ENCODE measurements at regions not wholly inside any gene's neighbourhood (a gene's known extent, or its start where the extent isn't known, plus 50 kb on each side); places are given as distances from the start of the nearest gene placed in this dataset.

- Mint-ChIP-seq H3K27me3 (ENCODE audit: low read depth) (peaks cover 64% of the 10 kb centered on the region), H3K4me3 (no peak overlapping the region), H3K4me1 (no peaks in the 10 kb centered on the region), H3K27ac (ENCODE audit: unreplicated experiment) (no peak overlapping the region), H3K36me3 (ENCODE audit: low read depth) (no peaks in the 10 kb centered on the region), H3K9me3 (no peaks in the 10 kb centered on the region)
- no peak for DNase-seq (ENCODE audit: low read depth, low spot score)
- TF ChIP-seq CTCF (conservative IDR thresholded peaks at IDR 0.05): no peak
These were observed 165.7 kb downstream of the NSG2 start for GRCh38 chr5:174211277-174211626.

- Mint-ChIP-seq H3K4me3 (no peak overlapping the region), H3K27ac (ENCODE audit: unreplicated experiment) (no peak overlapping the region), H3K4me1 (no peaks in the 10 kb centered on the region), H3K9me3 (no peaks in the 10 kb centered on the region), H3K27me3 (ENCODE audit: low read depth) (peaks cover 29% of the 10 kb centered on the region), H3K36me3 (ENCODE audit: low read depth) (no peaks in the 10 kb centered on the region)
- TF ChIP-seq CTCF (conservative IDR thresholded peaks at IDR 0.05): no peak
- no peak for DNase-seq (ENCODE audit: low read depth, low spot score)
These were observed 172.0 kb downstream of the NSG2 start for GRCh38 chr5:174217527-174217926.

- TF ChIP-seq CTCF (conservative IDR thresholded peaks at IDR 0.05): no peak
- H3K9me3 Mint-ChIP-seq: no peaks in the 10 kb centered on the region
- H3K27me3 Mint-ChIP-seq (ENCODE audit: low read depth): peaks cover 22% of the 10 kb centered on the region
- no peak overlapping the region for H3K27ac Mint-ChIP-seq (ENCODE audit: unreplicated experiment)
- no peaks in the 10 kb centered on the region for H3K4me1 Mint-ChIP-seq
- no peak for DNase-seq (ENCODE audit: low read depth, low spot score)
- H3K4me3 Mint-ChIP-seq: no peak overlapping the region
- no peaks in the 10 kb centered on the region for H3K36me3 Mint-ChIP-seq (ENCODE audit: low read depth)
These were observed 172.7 kb downstream of the NSG2 start for GRCh38 chr5:174218162-174218561.

GRCh38 chr5:174220417-174220816 is 174.9 kb downstream of the NSG2 start:
- H3K27ac Mint-ChIP-seq (ENCODE audit: unreplicated experiment): no peak overlapping the region
- H3K36me3 Mint-ChIP-seq (ENCODE audit: low read depth): no peaks in the 10 kb centered on the region
- H3K4me3 Mint-ChIP-seq: no peak overlapping the region
- no peak for TF ChIP-seq CTCF (conservative IDR thresholded peaks at IDR 0.05)
- H3K9me3 Mint-ChIP-seq: no peaks in the 10 kb centered on the region
- H3K27me3 Mint-ChIP-seq (ENCODE audit: low read depth): peaks cover 5% of the 10 kb centered on the region
- DNase-seq (ENCODE audit: low read depth, low spot score): no peak
- peaks cover 2% of the 10 kb centered on the region for H3K4me1 Mint-ChIP-seq

- H3K9me3 Mint-ChIP-seq: no peaks in the 10 kb centered on the region
- TF ChIP-seq CTCF (conservative IDR thresholded peaks at IDR 0.05): no peak
These were observed 175.9 kb downstream of the NSG2 start for GRCh38 chr5:174221436-174221835.

GRCh38 chr5:174221946-174222345 is 176.4 kb downstream of the NSG2 start:
- Mint-ChIP-seq H3K27ac (ENCODE audit: unreplicated experiment) (no peak overlapping the region), H3K4me1 (peaks cover 5% of the 10 kb centered on the region), H3K4me3 (no peak overlapping the region), H3K36me3 (ENCODE audit: low read depth) (no peaks in the 10 kb centered on the region), H3K9me3 (no peaks in the 10 kb centered on the region), H3K27me3 (ENCODE audit: low read depth) (no peaks in the 10 kb centered on the region)
- DNase-seq (ENCODE audit: low read depth, low spot score): no peak
- TF ChIP-seq CTCF (conservative IDR thresholded peaks at IDR 0.05): no peak

More at GRCh38 chr5:174221436-174221835, 175.9 kb downstream of the NSG2 start:
- DNase-seq (ENCODE audit: low read depth, low spot score): no peak
- peaks cover 5% of the 10 kb centered on the region for H3K4me1 Mint-ChIP-seq
- no peak overlapping the region for H3K4me3 Mint-ChIP-seq
- no peaks in the 10 kb centered on the region for H3K27me3 Mint-ChIP-seq (ENCODE audit: low read depth)
- H3K27ac Mint-ChIP-seq (ENCODE audit: unreplicated experiment): no peak overlapping the region
- no peaks in the 10 kb centered on the region for H3K36me3 Mint-ChIP-seq (ENCODE audit: low read depth)
